GM20000 (cell line): ENCODE measurements at regions not wholly inside any gene's neighbourhood (a gene's known extent, or its start where the extent isn't known, plus 50 kb on each side); places are given as distances from the start of the nearest gene placed in this dataset.

ENCODE experiments used
- DNase-seq: peaks from one replicate; pipeline ENCODE4 v3.0.0; 2012; ENCODE audit warnings: low spot score
- CTCF ChIP-seq: IDR thresholded peaks from 2 replicates; pipeline ENCODE4 v1.5.1; 2012; ENCODE audit warnings: mild to moderate bottlenecking, control low read depth; ENCODE audit errors: extremely low read depth, missing control alignments

GRCh38 chr16:85543536-85543935 lies 69.6 kb upstream of the GSE1 start:
- DNase-seq, result no peak
- no peak for TF ChIP-seq CTCF

- no peak for DNase-seq
- no peak for TF ChIP-seq CTCF
These were observed 69.1 kb upstream of the GSE1 start for GRCh38 chr16:85544016-85544415.

GRCh38 chr16:85544668-85545067 lies 68.5 kb upstream of the GSE1 start:
- DNase-seq, result no peak
- no peak for TF ChIP-seq CTCF

- no peak for TF ChIP-seq CTCF
These were observed 67.8 kb upstream of the GSE1 start for GRCh38 chr16:85545227-85545818.

GRCh38 chr16:85546585-85547447 lies 66.3 kb upstream of the GSE1 start:
- DNase-seq, result no peak
- no peak for TF ChIP-seq CTCF

More at GRCh38 chr16:85545227-85545818, 67.8 kb upstream of the GSE1 start:
- no peak for DNase-seq

- TF ChIP-seq CTCF, result no peak
- no peak for DNase-seq
These were observed 64.7 kb upstream of the GSE1 start for GRCh38 chr16:85548375-85548774.

GRCh38 chr16:85549766-85550421 lies 63.2 kb upstream of the GSE1 start:
- DNase-seq, result no peak
- TF ChIP-seq CTCF, result no peak
